Astrocyte of the spinal cord (primary cell): ENCODE measurements at regions not wholly inside any gene's neighbourhood (a gene's known extent, or its start where the extent isn't known, plus 50 kb on each side); places are given as distances from the start of the nearest gene placed in this dataset.

Experiments
- DNase-seq: peaks from one replicate; pipeline ENCODE4 v3.0.0; 2011; ENCODE audit warnings: low read depth, low spot score
- H3K4me3 ChIP-seq: 2 replicates; pipeline ENCODE4 v1.5.1; 2011; ENCODE audit warnings: low read depth, mild to moderate bottlenecking, low read length, moderate library complexity
- CTCF ChIP-seq: IDR thresholded peaks from 2 replicates; pipeline ENCODE4 v1.5.1; 2012; ENCODE audit warnings: low read depth, mild to moderate bottlenecking, low read length, inconsistent platforms
- in situ Hi-C: cut with HindIII; loops from 2 replicates; pipeline ENCODE4 v1.10.0; 2017; ENCODE audit warnings: low sequenced_read_pairs

DNA sequence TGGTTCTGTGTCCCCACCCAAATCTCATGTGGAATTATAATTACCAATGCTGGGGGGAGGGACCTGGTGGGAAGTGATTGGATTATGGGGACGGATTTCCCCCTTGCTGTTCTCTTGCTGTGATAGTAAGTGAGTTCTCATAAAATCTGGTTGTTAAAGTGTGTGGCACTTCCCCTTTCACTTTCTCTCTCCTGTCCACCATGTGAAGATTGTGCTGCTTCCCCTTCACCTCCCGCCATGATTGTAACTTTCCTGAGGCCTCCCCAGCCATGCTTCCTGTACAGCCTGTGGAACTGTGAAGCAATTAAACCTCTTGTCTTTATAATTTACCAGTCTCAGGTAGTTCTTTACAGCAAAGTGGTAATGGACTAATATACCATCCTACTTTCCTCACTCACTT is 289.6 kb downstream of the EFHB start:
- no peak overlapping the region for H3K4me3 ChIP-seq
- no peak for DNase-seq
- in situ Hi-C loops: no loop called here
- TF ChIP-seq CTCF: no peak

GRCh38 chr3:19641408-19641807 is 292.6 kb downstream of the EFHB start:
- H3K4me3 ChIP-seq: no peak overlapping the region
- DNase-seq: no peak
- TF ChIP-seq CTCF: no peak
- in situ Hi-C loops: no loop called here

DNA sequence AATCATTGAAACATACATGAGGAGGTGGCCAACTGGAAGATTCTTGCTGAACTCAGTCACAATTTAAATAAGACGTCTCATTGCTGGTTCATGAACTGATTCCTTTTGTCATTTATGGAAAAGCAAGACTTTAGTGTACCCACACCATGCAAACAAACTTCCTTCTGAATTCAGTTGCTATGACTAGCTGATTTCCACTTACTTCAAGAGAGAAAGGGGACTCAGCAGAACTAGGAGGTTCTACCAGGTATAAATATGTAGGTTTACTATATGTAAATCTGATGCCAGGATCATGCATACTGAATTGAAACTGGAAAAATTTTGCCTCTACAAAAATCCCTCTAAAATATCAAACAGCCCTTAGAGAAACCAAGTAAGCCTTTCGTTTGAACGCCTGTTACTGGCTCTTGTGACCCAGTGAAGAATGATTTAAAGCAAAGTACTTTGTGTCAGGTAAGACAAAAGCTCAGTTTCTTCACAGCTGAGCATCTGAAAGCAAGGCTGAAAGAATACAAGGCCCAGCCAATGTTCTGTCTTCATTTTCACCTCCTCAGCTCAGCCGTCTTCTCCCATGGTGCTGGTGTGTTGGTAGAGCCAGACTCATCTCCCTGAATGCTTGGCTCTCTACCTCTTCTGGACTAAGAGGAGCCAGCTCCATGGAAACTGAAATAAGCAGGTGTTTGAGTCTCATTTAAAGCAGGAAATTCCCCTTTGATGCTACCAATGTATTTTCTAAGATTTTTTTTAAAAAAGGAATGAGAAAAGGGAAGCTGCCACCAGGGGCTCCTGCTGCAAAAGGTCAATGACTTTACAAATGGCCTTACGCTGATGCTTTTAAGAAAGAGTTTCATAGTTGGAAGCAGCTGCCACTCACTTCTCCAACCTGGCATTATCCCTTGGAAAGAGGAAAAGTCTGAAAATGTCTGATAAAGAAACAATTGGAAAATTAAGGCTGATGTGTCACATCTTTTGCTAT is 301.6 kb downstream of the EFHB start:
- no peak for DNase-seq
- in situ Hi-C loops: no loop called here
- TF ChIP-seq CTCF: no peak
- no peak overlapping the region for H3K4me3 ChIP-seq

GRCh38 chr3:19598870-19599269 is 335.1 kb downstream of the EFHB start:
- TF ChIP-seq CTCF: no peak

DNA sequence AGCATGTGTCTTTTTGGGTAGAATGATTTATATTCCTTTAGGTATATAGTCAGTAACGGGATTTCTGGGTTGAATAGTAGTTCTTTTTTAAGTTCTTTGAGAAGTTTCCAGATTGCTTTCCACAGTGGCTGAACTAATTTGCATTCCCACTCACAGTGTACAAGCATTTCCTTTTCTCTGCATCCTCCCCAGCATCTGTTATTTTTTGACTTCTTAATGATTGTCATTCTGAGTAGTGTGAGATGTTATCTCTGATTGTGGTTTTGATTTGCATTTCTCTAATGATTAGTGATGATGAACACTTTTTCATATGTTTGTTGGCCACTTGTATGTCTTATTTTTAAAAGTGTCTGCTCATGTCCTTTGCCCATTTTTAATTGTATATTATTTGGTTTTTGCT is 337.6 kb downstream of the EFHB start:
- in situ Hi-C loops: no loop called here
- TF ChIP-seq CTCF: no peak
- no peak overlapping the region for H3K4me3 ChIP-seq
- no peak for DNase-seq

More at GRCh38 chr3:19598870-19599269, 335.1 kb downstream of the EFHB start:
- no peak for DNase-seq
- in situ Hi-C loops: no loop called here
- no peak overlapping the region for H3K4me3 ChIP-seq

DNA sequence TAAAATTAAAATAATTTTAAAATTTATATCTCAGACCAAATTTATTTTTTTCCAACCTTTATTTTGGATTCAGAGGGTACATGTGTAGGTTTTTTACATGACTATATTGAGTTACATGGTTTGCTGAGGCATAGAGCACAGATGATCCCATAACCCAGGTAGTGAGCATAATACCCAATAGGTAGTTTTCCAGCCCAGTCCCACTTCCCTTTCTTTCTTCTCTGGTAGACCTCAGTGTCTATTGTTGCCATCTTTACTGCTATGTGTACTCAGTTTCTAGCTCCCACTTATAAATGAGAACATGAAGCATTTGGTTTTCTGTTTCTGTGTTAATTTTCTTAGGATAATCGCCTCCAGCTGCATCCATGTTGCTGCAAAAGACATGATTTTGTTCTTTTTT is 338.1 kb downstream of the EFHB start:
- TF ChIP-seq CTCF: no peak
- in situ Hi-C loops: no loop called here
- no peak for DNase-seq
- H3K4me3 ChIP-seq: no peak overlapping the region
